NAMALWA (cell line): ENCODE measurements at regions not wholly inside any gene's neighbourhood (a gene's known extent, or its start where the extent isn't known, plus 50 kb on each side); places are given as distances from the start of the nearest gene placed in this dataset.
"Not testable (repeated sequence)": the region's sequence is repeated elsewhere in the genome, so short reads cannot be mapped to it uniquely, and the experiment has no call there.

ENCODE experiments used
- DNase-seq: peaks from one replicate; pipeline ENCODE4 v3.0.0-alpha.2; 2015; ENCODE audit warnings: low spot score

DNA sequence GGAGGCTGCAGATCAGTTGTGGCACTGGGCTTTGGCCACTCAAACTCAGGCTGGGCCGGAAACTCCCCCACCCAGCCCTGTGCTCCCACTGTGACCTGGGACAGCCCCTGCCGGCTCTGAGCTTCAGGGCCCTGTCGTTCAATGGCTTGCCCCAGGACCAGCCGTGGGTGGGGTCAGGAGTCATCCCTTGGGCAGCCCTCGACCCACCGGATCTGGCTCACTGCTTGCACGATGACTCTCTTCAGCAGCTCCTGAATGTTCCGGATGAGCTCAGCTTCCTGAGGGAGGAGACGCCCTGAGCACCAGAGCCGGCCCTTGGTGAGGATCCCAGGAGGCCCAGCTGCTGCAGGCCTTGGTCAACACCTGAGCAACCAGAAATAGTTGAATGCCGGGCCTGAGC lies 1544.2 kb upstream of the USP9Y start:
- DNase-seq, result not testable (repeated sequence)

DNA sequence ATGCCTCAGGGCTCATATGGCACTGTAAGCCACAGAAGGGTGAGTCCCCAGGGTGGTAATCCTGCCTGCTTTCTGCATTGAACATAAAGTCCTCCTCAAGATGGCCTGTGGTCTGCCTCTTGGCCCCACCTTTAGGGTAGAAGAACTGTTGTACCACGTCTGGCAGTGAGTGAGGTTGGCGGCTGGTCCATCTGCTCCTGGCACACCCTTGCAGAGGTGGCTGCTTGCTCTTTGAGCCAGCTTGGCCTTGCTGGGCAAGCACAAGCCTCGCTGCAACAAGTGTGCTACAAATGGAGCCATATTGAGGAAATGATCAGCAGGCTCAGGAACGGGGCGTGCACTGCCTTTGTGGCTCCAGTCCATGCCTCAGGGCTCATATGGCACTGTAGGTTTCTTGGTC lies 1524.0 kb upstream of the USP9Y start:
- not testable (repeated sequence) for DNase-seq

DNA sequence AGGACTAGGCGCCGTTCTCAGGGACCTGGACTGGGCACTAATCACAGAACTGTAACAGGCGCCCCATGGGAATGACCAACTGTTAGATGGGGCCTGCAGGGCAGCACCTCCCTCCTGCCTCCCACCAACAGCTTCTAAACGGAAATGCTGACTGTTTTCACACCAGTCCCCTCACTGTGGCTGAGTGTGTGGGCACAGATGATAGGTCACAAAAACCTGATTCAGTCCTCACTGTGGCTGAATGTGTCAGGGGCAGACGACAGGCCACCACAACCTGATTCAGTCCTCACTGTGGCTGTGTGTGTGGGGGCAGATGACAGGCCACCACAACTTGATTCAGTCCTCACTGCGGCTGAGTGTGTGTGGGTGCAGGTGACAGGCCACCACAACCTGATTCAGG lies 1499.9 kb upstream of the USP9Y start:
- DNase-seq, result not testable (repeated sequence)

DNA sequence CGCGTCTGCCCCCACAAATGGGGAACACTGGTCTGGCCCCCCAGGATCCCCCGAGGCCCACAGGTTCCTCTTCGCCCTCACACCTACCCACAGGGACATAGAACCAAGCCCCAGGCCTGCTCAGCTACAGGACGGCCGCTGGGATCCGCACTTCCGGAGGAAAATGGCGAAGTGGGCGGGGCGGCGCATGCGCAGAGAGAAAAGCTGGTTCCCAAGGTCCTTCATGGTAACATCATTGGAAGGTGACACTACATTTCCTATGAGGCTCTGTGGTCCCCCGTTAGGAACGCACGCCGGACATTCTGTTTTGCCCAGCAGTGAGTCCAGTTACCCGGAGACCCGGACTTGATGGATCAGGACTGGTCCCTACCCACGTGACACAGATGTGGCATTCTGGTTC lies 1486.2 kb upstream of the USP9Y start:
- DNase-seq, result not testable (repeated sequence)
